ENCODE measurements at regions not wholly inside any gene's neighbourhood (a gene's known extent, or its start where the extent isn't known, plus 50 kb on each side); places are given as distances from the start of the nearest gene placed in this dataset.

DNA sequence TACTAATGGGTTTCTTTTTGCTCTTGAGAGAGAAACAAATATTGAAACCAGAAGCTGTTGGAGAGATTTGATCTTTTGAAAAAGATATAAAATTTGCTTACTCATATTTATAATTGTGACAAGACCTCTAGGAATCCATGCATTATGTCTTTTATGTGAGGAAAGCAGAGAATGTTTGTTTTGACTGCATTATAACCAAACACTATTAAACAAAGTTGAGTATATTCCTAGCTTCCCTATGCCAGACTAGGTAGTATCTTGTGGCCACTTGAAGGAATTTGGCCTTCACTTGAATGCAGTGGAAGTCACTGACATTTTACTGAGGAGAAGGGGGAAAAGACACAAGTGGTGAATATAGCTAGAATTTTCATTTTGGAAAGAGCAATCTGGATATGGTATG, 521.8 kb upstream of the ZEB2 start:
- CTCF ChIA-PET = interaction anchor here (0.9 kb wide), 1 partner anchor 12 kb away, joined by 3 read pairs; no protein-coding TSS in a partner anchor
- Histone ChIP-seq H3K9me3 (ENCODE audit: control insufficient read depth, insufficient read depth, low read depth, low read length) (no peaks in the 10 kb centered on the region), H3K27ac (ENCODE audit: extremely low read depth, low read depth, low read length) (no peak overlapping the region), H3K4me1 (ENCODE audit: control insufficient read depth, insufficient read depth, low read length) (no peaks in the 10 kb centered on the region), H3K4me3 (ENCODE audit: low read depth, low read length) (no peak overlapping the region), H3K36me3 (ENCODE audit: control insufficient read depth in 2 of 2, insufficient read depth in 1 of 2, low read length in 2 of 2) (no peaks in the 10 kb centered on the region)
- POLR2A ChIA-PET = no interaction called here
- TF ChIP-seq ZNF157 (tag by site-specific recombination; IDR thresholded peaks at IDR 0.05) = no peak
- TF ChIP-seq, protein P1, sequence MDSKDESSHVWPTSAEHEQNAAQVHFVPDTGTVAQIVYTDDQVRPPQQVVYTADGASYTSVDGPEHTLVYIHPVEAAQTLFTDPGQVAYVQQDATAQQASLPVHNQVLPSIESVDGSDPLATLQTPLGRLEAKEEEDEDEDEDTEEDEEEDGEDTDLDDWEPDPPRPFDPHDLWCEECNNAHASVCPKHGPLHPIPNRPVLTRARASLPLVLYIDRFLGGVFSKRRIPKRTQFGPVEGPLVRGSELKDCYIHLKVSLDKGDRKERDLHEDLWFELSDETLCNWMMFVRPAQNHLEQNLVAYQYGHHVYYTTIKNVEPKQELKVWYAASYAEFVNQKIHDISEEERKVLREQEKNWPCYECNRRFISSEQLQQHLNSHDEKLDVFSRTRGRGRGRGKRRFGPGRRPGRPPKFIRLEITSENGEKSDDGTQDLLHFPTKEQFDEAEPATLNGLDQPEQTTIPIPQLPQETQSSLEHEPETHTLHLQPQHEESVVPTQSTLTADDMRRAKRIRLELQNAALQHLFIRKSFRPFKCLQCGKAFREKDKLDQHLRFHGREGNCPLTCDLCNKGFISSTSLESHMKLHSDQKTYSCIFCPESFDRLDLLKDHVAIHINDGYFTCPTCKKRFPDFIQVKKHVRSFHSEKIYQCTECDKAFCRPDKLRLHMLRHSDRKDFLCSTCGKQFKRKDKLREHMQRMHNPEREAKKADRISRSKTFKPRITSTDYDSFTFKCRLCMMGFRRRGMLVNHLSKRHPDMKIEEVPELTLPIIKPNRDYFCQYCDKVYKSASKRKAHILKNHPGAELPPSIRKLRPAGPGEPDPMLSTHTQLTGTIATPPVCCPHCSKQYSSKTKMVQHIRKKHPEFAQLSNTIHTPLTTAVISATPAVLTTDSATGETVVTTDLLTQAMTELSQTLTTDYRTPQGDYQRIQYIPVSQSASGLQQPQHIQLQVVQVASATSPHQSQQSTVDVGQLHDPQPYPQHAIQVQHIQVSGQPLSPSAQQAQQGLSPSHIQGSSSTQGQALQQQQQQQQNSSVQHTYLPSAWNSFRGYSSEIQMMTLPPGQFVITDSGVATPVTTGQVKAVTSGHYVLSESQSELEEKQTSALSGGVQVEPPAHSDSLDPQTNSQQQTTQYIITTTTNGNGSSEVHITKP (tag by site-specific recombination; IDR thresholded peaks at IDR 0.05) = no peak

DNA sequence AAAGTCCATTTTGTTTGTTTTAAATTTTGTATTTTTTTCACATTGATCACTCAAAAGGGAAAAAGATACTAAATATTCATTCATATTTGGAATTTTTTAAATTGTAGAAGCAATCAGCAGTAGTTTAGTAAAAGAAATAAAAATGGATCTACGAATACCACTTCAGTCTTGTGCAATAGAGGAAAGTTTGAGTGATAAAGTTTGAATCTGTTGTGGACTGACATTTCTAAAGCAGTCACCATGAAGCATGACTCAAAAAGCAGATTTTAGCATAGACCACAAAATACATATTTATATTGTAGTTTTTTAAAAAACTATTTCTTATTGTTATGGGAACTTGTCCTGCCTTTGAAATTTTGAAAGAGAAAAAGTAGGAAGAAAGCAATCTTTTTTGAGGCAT, 520.5 kb upstream of the ZEB2 start:
- TF ChIP-seq ZNF514 (tag by site-specific recombination; IDR thresholded peaks at IDR 0.05) = no peak
- TF ChIP-seq ZNF394 (tag by site-specific recombination; IDR thresholded peaks at IDR 0.05; ENCODE audit: borderline replicate concordance) = no peak
- TF ChIP-seq ZBTB21 (tag by site-specific recombination; IDR thresholded peaks at IDR 0.05) = no peak
- no peak for TF ChIP-seq ZNF600 (tag by site-specific recombination; IDR thresholded peaks at IDR 0.05)
- no peak for TF ChIP-seq ZFP41 (tag by site-specific recombination; IDR thresholded peaks at IDR 0.05; ENCODE audit: borderline replicate concordance)
- no peak for TF ChIP-seq ZNF837 (tag by site-specific recombination; IDR thresholded peaks at IDR 0.05)
- TF ChIP-seq, protein P2, sequence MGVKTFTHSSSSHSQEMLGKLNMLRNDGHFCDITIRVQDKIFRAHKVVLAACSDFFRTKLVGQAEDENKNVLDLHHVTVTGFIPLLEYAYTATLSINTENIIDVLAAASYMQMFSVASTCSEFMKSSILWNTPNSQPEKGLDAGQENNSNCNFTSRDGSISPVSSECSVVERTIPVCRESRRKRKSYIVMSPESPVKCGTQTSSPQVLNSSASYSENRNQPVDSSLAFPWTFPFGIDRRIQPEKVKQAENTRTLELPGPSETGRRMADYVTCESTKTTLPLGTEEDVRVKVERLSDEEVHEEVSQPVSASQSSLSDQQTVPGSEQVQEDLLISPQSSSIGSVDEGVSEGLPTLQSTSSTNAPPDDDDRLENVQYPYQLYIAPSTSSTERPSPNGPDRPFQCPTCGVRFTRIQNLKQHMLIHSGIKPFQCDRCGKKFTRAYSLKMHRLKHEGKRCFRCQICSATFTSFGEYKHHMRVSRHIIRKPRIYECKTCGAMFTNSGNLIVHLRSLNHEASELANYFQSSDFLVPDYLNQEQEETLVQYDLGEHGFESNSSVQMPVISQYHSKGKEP (tag by site-specific recombination; IDR thresholded peaks at IDR 0.05) = no peak
- no peak for TF ChIP-seq KLF8 (tag by site-specific recombination; IDR thresholded peaks at IDR 0.05)
- no peak for TF ChIP-seq ZNF677 (tag by site-specific recombination; IDR thresholded peaks at IDR 0.05)
- TF ChIP-seq ZNF366 (tag by site-specific recombination; conservative IDR thresholded peaks at IDR 0.05) = no peak
- no peak for TF ChIP-seq ZNF529 (tag by site-specific recombination; IDR thresholded peaks at IDR 0.05; ENCODE audit: insufficient replicate concordance)
- TF ChIP-seq, protein P3, sequence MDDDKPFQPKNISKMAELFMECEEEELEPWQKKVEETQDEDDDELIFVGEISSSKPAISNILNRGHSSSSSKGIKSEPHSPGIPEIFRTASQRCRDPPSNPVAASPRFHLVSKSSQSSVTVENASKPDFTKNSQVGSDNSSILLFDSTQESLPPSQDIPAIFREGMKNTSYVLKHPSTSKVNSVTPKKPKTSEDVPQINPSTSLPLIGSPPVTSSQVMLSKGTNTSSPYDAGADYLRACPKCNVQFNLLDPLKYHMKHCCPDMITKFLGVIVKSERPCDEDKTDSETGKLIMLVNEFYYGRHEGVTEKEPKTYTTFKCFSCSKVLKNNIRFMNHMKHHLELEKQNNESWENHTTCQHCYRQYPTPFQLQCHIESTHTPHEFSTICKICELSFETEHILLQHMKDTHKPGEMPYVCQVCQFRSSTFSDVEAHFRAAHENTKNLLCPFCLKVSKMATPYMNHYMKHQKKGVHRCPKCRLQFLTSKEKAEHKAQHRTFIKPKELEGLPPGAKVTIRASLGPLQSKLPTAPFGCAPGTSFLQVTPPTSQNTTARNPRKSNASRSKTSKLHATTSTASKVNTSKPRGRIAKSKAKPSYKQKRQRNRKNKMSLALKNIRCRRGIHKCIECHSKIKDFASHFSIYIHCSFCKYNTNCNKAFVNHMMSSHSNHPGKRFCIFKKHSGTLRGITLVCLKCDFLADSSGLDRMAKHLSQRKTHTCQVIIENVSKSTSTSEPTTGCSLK (tag by site-specific recombination; IDR thresholded peaks at IDR 0.05) = no peak
- TF ChIP-seq, protein P4, sequence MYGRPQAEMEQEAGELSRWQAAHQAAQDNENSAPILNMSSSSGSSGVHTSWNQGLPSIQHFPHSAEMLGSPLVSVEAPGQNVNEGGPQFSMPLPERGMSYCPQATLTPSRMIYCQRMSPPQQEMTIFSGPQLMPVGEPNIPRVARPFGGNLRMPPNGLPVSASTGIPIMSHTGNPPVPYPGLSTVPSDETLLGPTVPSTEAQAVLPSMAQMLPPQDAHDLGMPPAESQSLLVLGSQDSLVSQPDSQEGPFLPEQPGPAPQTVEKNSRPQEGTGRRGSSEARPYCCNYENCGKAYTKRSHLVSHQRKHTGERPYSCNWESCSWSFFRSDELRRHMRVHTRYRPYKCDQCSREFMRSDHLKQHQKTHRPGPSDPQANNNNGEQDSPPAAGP (tag by site-specific recombination; IDR thresholded peaks at IDR 0.05) = no peak
- H3K9me3 ChIP-seq (ENCODE audit: control insufficient read depth, insufficient read depth, low read depth, low read length) = no peaks in the 10 kb centered on the region
- ChIA-PET POLR2A (no interaction called here), CTCF (no interaction called here)
- H3K36me3 ChIP-seq (ENCODE audit: control insufficient read depth in 2 of 2, insufficient read depth in 1 of 2, low read length in 2 of 2) = no peaks in the 10 kb centered on the region
- no peaks in the 10 kb centered on the region for H3K4me1 ChIP-seq (ENCODE audit: control insufficient read depth, insufficient read depth, low read length)
- no peak overlapping the region for H3K4me3 ChIP-seq (ENCODE audit: low read depth, low read length)
- no peak overlapping the region for H3K27ac ChIP-seq (ENCODE audit: extremely low read depth, low read depth, low read length)

All from HEK293 (cell line).